ENCODE measurements at regions not wholly inside any gene's neighbourhood (a gene's known extent, or its start where the extent isn't known, plus 50 kb on each side); places are given as distances from the start of the nearest gene placed in this dataset.

DNA sequence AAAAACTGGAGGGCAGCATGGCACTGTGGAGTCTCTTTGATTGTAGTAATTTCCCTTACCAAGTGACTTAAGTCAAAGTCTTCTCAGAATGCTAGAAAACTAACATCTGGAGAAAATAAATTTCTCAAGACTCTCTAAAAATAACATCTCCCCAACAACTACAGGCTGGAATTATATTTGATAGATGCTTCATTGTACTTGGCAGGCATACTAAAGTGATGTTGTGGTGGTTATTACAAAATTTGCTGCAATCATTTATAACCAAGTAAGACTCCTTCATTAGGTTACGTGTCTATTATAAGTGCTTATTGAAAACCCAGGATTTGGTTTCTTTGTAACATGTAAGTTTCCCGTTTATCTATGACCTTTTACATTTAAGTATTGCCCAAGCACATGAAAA, 132.9 kb upstream of the NRIP1 start:
- TF ChIP-seq, protein P1, sequence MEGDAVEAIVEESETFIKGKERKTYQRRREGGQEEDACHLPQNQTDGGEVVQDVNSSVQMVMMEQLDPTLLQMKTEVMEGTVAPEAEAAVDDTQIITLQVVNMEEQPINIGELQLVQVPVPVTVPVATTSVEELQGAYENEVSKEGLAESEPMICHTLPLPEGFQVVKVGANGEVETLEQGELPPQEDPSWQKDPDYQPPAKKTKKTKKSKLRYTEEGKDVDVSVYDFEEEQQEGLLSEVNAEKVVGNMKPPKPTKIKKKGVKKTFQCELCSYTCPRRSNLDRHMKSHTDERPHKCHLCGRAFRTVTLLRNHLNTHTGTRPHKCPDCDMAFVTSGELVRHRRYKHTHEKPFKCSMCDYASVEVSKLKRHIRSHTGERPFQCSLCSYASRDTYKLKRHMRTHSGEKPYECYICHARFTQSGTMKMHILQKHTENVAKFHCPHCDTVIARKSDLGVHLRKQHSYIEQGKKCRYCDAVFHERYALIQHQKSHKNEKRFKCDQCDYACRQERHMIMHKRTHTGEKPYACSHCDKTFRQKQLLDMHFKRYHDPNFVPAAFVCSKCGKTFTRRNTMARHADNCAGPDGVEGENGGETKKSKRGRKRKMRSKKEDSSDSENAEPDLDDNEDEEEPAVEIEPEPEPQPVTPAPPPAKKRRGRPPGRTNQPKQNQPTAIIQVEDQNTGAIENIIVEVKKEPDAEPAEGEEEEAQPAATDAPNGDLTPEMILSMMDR (conservative IDR thresholded peaks at IDR 0.05; ENCODE audit: low read depth, low read length) = no peak
- TF ChIP-seq RFX5 (IDR thresholded peaks at IDR 0.05; ENCODE audit: low read depth, low read length) = no peak

All from IMR-90 (cell line).